DMS153 (cell line): ENCODE measurements at regions not wholly inside any gene's neighbourhood (a gene's known extent, or its start where the extent isn't known, plus 50 kb on each side); places are given as distances from the start of the nearest gene placed in this dataset.

ENCODE experiments used
- DNase-seq: peaks from one replicate; lab custom pipeline; 2025; lab: John Stamatoyannopoulos, UW

GRCh38 chr7:22962775-22963350, 51.1 kb downstream of the HYCC1 start:
- no peak for DNase-seq

- no peak for DNase-seq
Observed at GRCh38 chr7:22958742-22959141, 55.2 kb downstream of the HYCC1 start.

GRCh38 chr7:22954251-22954650, 59.7 kb downstream of the HYCC1 start:
- DNase-seq: no peak

- no peak for DNase-seq
Observed at GRCh38 chr7:22952306-22953015, 61.5 kb downstream of the HYCC1 start.

GRCh38 chr7:22949944-22950343, 64.0 kb downstream of the HYCC1 start:
- DNase-seq: no peak

GRCh38 chr7:22949221-22949620, 64.7 kb downstream of the HYCC1 start:
- no peak for DNase-seq

- DNase-seq: no peak
Observed at GRCh38 chr7:22948770-22949169, 65.2 kb downstream of the HYCC1 start.

GRCh38 chr7:22945584-22945983, 68.3 kb downstream of the HYCC1 start:
- DNase-seq: no peak

- DNase-seq: no peak
Observed at GRCh38 chr7:22944510-22944909, 69.4 kb downstream of the HYCC1 start.

- no peak for DNase-seq
Observed at GRCh38 chr7:22944022-22944421, 69.9 kb downstream of the HYCC1 start.

GRCh38 chr7:22942191-22942590, 71.7 kb downstream of the HYCC1 start:
- DNase-seq: no peak

- no peak for DNase-seq
Observed at GRCh38 chr7:22939842-22940241, 74.1 kb downstream of the HYCC1 start.

GRCh38 chr7:22937946-22938345, 76.0 kb downstream of the HYCC1 start:
- no peak for DNase-seq

- no peak for DNase-seq
Observed at GRCh38 chr7:22936246-22936645, 77.7 kb downstream of the HYCC1 start.

GRCh38 chr7:22935269-22935668, 78.7 kb downstream of the HYCC1 start:
- no peak for DNase-seq

- DNase-seq: no peak
Observed at GRCh38 chr7:22934473-22935065, 79.4 kb downstream of the HYCC1 start.

- no peak for DNase-seq
Observed at GRCh38 chr7:22934023-22934422, 79.9 kb downstream of the HYCC1 start.

GRCh38 chr7:22932896-22933295, 81.0 kb downstream of the HYCC1 start:
- no peak for DNase-seq

GRCh38 chr7:22931011-22931410, 82.9 kb downstream of the HYCC1 start:
- no peak for DNase-seq

GRCh38 chr7:22922307-22922706, 91.6 kb downstream of the HYCC1 start:
- DNase-seq: no peak

GRCh38 chr7:22921386-22922086, 92.4 kb downstream of the HYCC1 start:
- no peak for DNase-seq

GRCh38 chr7:22920672-22921071, 93.3 kb downstream of the HYCC1 start:
- no peak for DNase-seq

- DNase-seq: no peak
Observed at GRCh38 chr7:22913158-22913557, 90.5 kb upstream of the TOMM7 start.
